Mesodermal cell (in vitro differentiated cells): ENCODE measurements at regions not wholly inside any gene's neighbourhood (a gene's known extent, or its start where the extent isn't known, plus 50 kb on each side); places are given as distances from the start of the nearest gene placed in this dataset.
"Not testable (repeated sequence)": the region's sequence is repeated elsewhere in the genome, so short reads cannot be mapped to it uniquely, and the experiment has no call there.

Experiments used
- H3K27ac ChIP-seq: 2 replicates; pipeline ENCODE4 v1.7.0; 2013; ENCODE audit warnings: mild to moderate bottlenecking, low read depth, low read length, moderate library complexity; ENCODE audit not compliant: severe bottlenecking
- H3K36me3 ChIP-seq: 2 replicates; pipeline ENCODE4 v1.7.1; 2013; ENCODE audit warnings: mild to moderate bottlenecking, low read length, moderate library complexity; ENCODE audit not compliant: control insufficient read depth, insufficient read depth
- H3K4me1 ChIP-seq: one replicate; pipeline ENCODE4 v1.7.1; 2013; ENCODE audit warnings: mild to moderate bottlenecking, low read length; ENCODE audit not compliant: insufficient read depth, control insufficient read depth, poor library complexity, severe bottlenecking
- H3K4me3 ChIP-seq: 2 replicates; pipeline ENCODE4 v1.7.0; 2013; ENCODE audit warnings: low read length, control low read depth, mild to moderate bottlenecking; ENCODE audit not compliant: insufficient read depth, poor library complexity, severe bottlenecking; ENCODE audit errors: extremely low read depth
- H3K9me3 ChIP-seq: 2 replicates; pipeline ENCODE4 v1.7.1; 2013; ENCODE audit warnings: mild to moderate bottlenecking, low read length, moderate library complexity; ENCODE audit not compliant: control insufficient read depth
- WGBS, 2 experiments: methylation state at CpG; one replicate each; pipeline ENCODE4 v1.1.5; 2013; ENCODE audit warnings: missing lambda C conversion rate in 2 of 2; ENCODE audit not compliant: insufficient coverage in 2 of 2; 5-methylcytosine and 5-hydroxymethylcytosine counted together

- 73 to 78% methylated on average over 8 of the region's 10 CpGs for WGBS, 2 experiments
- no peak overlapping the region for H3K27ac ChIP-seq
- no peaks in the 10 kb centered on the region for H3K4me1 ChIP-seq
- no peaks in the 10 kb centered on the region for H3K36me3 ChIP-seq
- no peak overlapping the region for H3K4me3 ChIP-seq
- no peaks in the 10 kb centered on the region for H3K9me3 ChIP-seq
Observed at GRCh38 chr19:30066781-30067759, 125.0 kb downstream of the URI1 start.

GRCh38 chr19:30067956-30068506, 126.0 kb downstream of the URI1 start:
- not testable (repeated sequence) for H3K27ac ChIP-seq, H3K4me3 ChIP-seq, H3K9me3 ChIP-seq, H3K4me1 ChIP-seq, H3K36me3 ChIP-seq
- 90 to 92% methylated on average over 2 of the region's 2 CpGs for whole genome bisulfite sequencing, 2 experiments

DNA sequence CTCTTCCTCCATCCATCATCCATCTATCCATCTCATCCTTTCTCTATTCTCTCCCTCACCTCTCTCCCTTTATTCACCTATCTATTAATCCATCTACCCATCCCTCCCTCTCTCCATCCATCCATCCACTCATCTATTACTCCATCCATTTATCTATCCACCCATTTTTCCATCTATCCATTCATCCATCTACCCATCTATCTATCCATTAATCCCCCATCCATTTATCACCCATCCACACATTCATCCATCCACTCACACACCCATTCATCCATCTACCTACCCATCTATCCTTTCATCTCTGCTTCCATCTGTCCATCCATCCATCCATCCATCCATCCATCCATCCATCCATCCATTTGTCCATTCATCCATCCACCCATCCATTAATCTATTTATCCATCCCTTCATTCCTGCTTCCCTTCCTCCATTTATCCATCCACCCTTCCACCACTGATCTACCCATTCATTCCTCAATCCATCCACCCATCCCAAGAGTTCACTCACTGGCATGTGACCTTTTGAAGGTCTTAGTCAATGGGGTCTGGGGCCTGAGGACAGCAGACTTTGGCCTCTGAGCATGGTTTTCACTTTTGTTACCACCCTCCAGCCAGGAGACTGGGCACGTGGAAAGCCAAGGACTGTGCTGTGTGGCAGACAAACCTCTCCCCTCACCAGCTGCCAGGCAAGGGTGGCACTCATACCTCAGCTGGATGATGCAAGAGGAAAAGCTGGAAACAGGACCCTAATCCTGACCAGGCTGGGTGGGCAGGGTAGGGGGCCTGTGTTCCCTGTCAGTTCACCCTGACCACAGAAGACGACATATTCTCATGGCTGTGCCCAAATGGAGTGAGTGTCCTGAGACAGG, 126.7 kb downstream of the URI1 start:
- H3K4me3 ChIP-seq, result no peak overlapping the region
- 83% methylated on average over 2 of the region's 2 CpGs; no CpG with 5 or more reads in 1 of the 2 experiments for WGBS, 2 experiments
- no peaks in the 10 kb centered on the region for H3K36me3 ChIP-seq

GRCh38 chr19:30069535-30070197, 127.6 kb downstream of the URI1 start:
- WGBS, 2 experiments, result 94 to 95% methylated on average over 3 to 6 of the region's 8 CpGs
- no peak overlapping the region for H3K27ac ChIP-seq

More for the DNA sequence above, 126.7 kb downstream of the URI1 start:
- H3K4me1 ChIP-seq, result no peaks in the 10 kb centered on the region
- H3K9me3 ChIP-seq, result no peaks in the 10 kb centered on the region
- no peak overlapping the region for H3K27ac ChIP-seq

DNA sequence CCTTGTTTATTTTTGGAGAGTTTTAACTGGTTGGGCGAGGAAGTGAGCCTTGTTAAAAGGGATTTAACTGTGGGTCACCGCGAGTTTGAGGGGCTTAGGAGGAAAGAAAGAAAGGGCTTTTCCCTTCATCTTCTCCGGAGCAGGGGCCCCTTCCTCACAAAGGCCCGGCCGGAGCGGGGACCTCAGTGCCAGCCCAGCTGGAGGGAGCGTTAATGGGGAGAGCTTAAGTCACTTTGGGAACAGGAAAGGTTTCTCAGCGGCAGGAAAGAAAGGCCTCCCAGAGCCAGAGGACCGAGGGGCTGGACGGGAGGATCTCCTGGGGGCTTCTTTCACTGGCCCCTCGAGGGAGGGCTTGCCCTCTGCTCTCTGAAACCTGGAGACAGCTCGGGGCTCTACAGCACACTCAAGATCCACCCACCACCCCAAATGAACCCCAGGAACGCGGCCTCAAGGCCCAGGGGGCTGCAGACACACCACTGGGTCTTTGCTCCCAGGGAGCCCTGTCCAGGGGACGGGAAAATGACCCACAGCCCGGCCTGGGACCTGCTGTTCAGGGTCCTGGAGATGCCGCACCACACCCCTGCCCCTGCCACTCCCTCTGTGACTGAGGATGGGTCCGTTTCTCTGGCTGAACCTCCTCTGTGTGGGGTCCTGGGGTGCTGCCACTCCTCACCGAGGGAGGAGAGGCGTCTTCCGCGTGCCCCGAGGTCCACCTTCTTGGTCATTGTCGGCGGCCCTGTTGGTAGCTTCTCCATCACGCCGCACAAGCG, 128.3 kb downstream of the URI1 start:
- Histone ChIP-seq H3K27ac (no peak overlapping the region), H3K4me1 (no peaks in the 10 kb centered on the region), H3K9me3 (no peaks in the 10 kb centered on the region), H3K4me3 (no peak overlapping the region), H3K36me3 (no peaks in the 10 kb centered on the region)
- 85 to 87% methylated on average over 23 to 24 of the region's 29 CpGs for WGBS, 2 experiments

More at GRCh38 chr19:30069535-30070197, 127.6 kb downstream of the URI1 start:
- Histone ChIP-seq H3K4me3 (no peak overlapping the region), H3K36me3 (no peaks in the 10 kb centered on the region), H3K9me3 (no peaks in the 10 kb centered on the region), H3K4me1 (no peaks in the 10 kb centered on the region)

- Histone ChIP-seq H3K4me3 (no peak overlapping the region), H3K36me3 (no peaks in the 10 kb centered on the region), H3K4me1 (no peaks in the 10 kb centered on the region), H3K27ac (no peak overlapping the region), H3K9me3 (no peaks in the 10 kb centered on the region)
- 92 to 94% methylated on average over 16 to 24 of the region's 26 CpGs for WGBS, 2 experiments
Observed at GRCh38 chr19:30070968-30071632, 129.1 kb downstream of the URI1 start.

DNA sequence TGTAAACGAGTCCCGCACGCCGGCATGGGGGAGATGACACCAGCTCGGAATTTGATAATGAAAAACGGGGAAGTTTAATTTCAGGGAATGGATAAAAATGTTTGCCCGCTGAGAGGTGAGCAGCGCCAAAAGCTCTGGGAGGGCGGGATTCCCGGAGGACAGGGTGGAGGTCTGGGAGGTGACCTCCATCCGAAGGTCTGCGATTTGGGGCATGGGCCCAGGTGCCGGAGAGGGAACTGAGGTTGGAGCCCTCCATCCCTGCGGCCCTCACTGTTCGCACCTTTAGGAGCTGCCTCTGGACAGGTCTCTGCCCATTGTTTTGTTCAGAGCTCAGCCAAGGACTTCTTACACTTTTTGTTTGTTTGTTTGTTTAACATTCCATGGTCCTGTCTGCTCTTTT, 129.8 kb downstream of the URI1 start:
- WGBS, 2 experiments, result 81 to 94% methylated on average over 8 to 13 of the region's 15 CpGs

GRCh38 chr19:30073152-30074000, 131.3 kb downstream of the URI1 start:
- Histone ChIP-seq H3K27ac (no peak overlapping the region), H3K36me3 (no peaks in the 10 kb centered on the region), H3K9me3 (no peaks in the 10 kb centered on the region), H3K4me1 (no peaks in the 10 kb centered on the region), H3K4me3 (no peak overlapping the region)
- WGBS, 2 experiments, result 87 to 93% methylated on average over 12 to 13 of the region's 16 CpGs

More for the DNA sequence above, 129.8 kb downstream of the URI1 start:
- Histone ChIP-seq H3K27ac (no peak overlapping the region), H3K4me3 (no peak overlapping the region), H3K9me3 (no peaks in the 10 kb centered on the region), H3K4me1 (no peaks in the 10 kb centered on the region), H3K36me3 (no peaks in the 10 kb centered on the region)

DNA sequence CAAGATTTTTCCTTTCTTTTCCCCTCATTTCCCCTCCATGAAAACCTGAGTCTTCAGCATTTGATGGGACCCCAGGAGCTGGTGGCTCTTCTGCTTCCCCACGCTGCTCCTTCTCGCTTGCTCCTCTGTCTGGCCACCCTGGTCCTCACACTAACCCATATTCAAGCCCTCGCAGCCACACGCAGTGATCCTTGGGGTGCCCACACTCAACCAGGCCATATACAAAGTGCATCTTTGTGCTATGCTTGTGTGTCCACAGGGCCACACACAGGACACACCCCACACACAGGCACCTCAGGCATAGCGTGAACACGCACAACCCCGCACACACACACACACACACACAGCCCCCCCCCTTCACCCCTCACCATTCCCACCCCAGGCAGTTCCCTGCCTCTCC, 132.1 kb downstream of the URI1 start:
- no peaks in the 10 kb centered on the region for H3K4me1 ChIP-seq
- H3K4me3 ChIP-seq, result no peak overlapping the region
- H3K9me3 ChIP-seq, result no peaks in the 10 kb centered on the region
- 86 to 90% methylated on average over 4 to 6 of the region's 7 CpGs for WGBS, 2 experiments
- H3K36me3 ChIP-seq, result no peaks in the 10 kb centered on the region
- H3K27ac ChIP-seq, result no peak overlapping the region
